PFSK-1 (cell line): ENCODE measurements at regions not wholly inside any gene's neighbourhood (a gene's known extent, or its start where the extent isn't known, plus 50 kb on each side); places are given as distances from the start of the nearest gene placed in this dataset.

Source experiments
- FOXP2 ChIP-seq: optimal IDR thresholded peaks from 2 replicates; pipeline ENCODE3; 2011; ENCODE audit warnings: borderline replicate concordance, control low read depth, inconsistent platforms; ENCODE audit not compliant: insufficient read depth; ENCODE audit errors: extremely low read length, extremely low read depth
- POLR2AphosphoS5 ChIP-seq: IDR thresholded peaks from 2 replicates; pipeline ENCODE4 v1.6.1; 2012; ENCODE audit warnings: low read depth, mild to moderate bottlenecking, control low read depth, low read length, moderate library complexity
- REST ChIP-seq, 2 experiments: IDR thresholded peaks; 2 replicates each; pipeline versions ENCODE4 v1.6.1 to v1.8.0; 2011 to 2012; ENCODE audit warnings: low read depth in 2 of 2, low read length in 2 of 2, control low read depth in 1 of 2, inconsistent platforms in 1 of 2, mild to moderate bottlenecking in 1 of 2, moderate library complexity in 1 of 2; ENCODE audit not compliant: insufficient read depth in 1 of 2
- SIN3A ChIP-seq: IDR thresholded peaks from 2 replicates; pipeline ENCODE4 v1.6.1; 2012; ENCODE audit warnings: mild to moderate bottlenecking, low read length, moderate library complexity, borderline replicate concordance; ENCODE audit not compliant: insufficient read depth
- TAF1 ChIP-seq: IDR thresholded peaks from 2 replicates; pipeline ENCODE4 v1.6.1; 2012; ENCODE audit warnings: low read length, control low read depth, borderline replicate concordance; ENCODE audit not compliant: insufficient read depth

DNA sequence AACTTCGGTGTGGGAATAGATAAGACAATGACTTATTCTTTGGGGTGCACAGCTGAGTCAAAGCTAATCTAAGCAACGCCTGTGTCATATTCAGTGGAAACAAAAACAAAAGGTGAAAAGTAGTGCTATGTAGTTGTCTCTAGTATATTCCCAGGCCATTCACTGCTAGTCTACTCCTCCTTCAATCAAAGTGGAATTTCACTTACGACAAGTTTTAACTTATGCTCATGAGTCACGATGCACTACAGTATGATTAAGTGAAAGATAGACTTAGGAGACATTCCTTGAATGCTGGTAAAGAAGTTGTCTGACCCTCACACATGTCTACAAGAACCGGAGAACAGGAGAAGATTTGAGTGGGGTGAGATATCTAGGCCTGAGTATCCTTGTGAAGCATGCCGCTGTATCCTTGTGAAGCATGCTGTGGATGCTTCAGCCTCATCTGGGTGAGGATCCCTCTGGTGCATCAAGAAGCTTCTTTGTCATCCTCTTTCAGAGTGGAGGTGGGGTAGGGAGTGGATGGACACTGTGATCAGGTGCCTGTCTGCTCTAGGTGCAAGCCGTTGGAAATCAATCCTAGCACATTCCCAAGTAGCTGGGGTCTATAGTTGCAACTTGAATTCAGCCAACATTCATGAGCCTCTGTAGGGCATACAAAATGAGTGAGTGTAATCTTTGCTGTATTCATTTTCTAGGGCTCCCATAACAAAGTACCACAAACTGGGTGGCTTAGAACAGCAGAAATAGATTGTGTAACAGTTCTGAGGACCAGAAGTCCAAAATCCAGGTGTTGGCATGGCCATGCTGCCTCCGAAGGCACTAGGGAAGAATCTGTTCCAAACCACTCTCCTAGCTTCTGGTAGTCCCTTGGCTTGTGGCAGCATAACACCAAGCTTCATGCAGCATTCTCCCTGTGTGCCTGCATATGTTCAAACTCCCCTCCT is 173.5 kb upstream of the FN1 start:
- TF ChIP-seq SIN3A (no peak), FOXP2 (no peak), TAF1 (no peak), REST (IDR thresholded peaks at IDR 0.05; ENCODE audit: insufficient read depth in 1 of 2, low read depth in 2 of 2, low read length in 2 of 2) (no peak), POLR2AphosphoS5 (no peak)

DNA sequence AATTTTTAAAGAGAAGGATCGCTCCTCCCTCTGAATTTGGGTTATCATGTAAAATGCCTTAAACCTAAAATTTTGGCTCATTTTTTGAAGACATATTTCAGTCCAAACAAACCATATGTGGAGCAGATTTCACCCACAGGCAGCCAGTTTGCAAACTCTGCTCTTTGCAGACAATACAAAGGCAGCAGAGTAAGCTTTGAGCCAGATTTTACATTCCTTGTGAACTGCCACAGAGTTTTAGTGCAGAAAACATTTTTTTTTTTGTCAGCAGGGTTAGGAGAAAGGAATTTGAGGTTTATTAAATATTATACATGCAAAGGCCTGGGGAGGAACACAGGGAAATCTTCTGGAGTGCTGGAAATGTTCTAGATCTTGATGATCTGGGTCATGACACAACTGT is 171.9 kb upstream of the FN1 start:
- TF ChIP-seq FOXP2 (no peak), REST (IDR thresholded peaks at IDR 0.05; ENCODE audit: insufficient read depth in 1 of 2, low read depth in 2 of 2, low read length in 2 of 2) (no peak), POLR2AphosphoS5 (no peak), SIN3A (no peak), TAF1 (no peak)

GRCh38 chr2:215606219-215606618 is 170.4 kb upstream of the FN1 start:
- TF ChIP-seq SIN3A (no peak), FOXP2 (no peak), POLR2AphosphoS5 (no peak), TAF1 (no peak), REST (IDR thresholded peaks at IDR 0.05; ENCODE audit: insufficient read depth in 1 of 2, low read depth in 2 of 2, low read length in 2 of 2) (no peak)

DNA sequence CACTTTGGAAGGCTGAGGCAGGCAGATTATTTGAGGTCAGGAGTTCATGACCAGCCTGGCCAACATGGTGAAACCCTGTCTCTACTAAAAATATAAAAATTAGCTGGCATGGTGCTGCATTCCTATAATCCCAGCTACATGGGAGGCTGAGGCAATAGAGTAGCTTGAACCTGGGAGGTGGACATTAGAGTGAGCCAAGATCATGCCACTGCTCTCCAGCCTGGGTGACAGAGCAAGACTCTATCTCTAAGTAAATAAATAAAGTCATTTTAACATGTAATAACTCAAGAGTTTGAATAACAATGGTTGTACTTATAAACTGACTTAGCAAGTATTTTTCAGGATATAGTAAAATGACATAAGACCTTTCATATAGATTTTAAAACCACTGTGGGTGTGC is 169.3 kb upstream of the FN1 start:
- TF ChIP-seq TAF1 (no peak), REST (IDR thresholded peaks at IDR 0.05; ENCODE audit: insufficient read depth in 1 of 2, low read depth in 2 of 2, low read length in 2 of 2) (no peak)

GRCh38 chr2:215604606-215605005 is 168.7 kb upstream of the FN1 start:
- TF ChIP-seq POLR2AphosphoS5: no peak

DNA sequence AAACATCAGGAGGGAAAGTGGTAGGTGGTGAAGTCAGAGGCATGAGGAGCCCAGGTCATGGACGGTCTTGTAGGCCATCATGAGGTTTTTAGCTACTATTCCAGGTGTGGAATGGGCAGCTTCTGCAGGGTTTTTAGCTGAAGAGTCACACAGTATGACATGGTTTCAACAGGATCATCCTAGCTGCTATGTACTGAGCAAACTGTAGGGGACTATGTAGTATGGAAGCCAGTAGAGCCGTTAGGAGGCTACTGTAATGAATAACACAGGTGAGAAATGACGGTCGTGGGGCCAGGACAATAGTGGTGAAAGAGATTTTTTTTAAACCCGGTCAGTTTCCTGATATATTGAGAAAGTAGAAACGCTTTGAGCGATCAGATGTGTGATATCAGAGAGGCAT is 167.6 kb upstream of the FN1 start:
- TF ChIP-seq SIN3A (no peak), TAF1 (no peak), POLR2AphosphoS5 (no peak), FOXP2 (no peak), REST (IDR thresholded peaks at IDR 0.05; ENCODE audit: insufficient read depth in 1 of 2, low read depth in 2 of 2, low read length in 2 of 2) (no peak)
